Neural cell (in vitro differentiated cells): ENCODE measurements at regions not wholly inside any gene's neighbourhood (a gene's known extent, or its start where the extent isn't known, plus 50 kb on each side); places are given as distances from the start of the nearest gene placed in this dataset.

Experiments
- H2AFZ ChIP-seq: fragments of 200-600, 300-800 bp; sonication (generic), shearing (Covaris generic); 2 replicates; pipeline ENCODE4 v1.6.0; 2014; ENCODE audit warnings: low read depth, mild to moderate bottlenecking, antibody characterized with exemption, low read length, moderate library complexity
- H3F3A ChIP-seq: fragments of 200-600 bp; shearing (Covaris generic); 2 replicates; pipeline ENCODE4 v1.6.1; 2016; ENCODE audit warnings: mild to moderate bottlenecking, moderate library complexity, mixed read lengths, antibody characterized with exemption, low read length; ENCODE audit not compliant: insufficient read depth, poor library complexity, severe bottlenecking
- H3K27ac ChIP-seq: fragments of 200-600, 300-800 bp; sonication (generic), shearing (Covaris generic); 2 replicates; pipeline ENCODE4 v1.5.1; 2014; ENCODE audit warnings: mild to moderate bottlenecking, low read length, moderate library complexity
- H3K27me3 ChIP-seq: fragments of 300-800, 200-600 bp; sonication (generic), shearing (Covaris generic); 2 replicates; pipeline ENCODE4 v1.6.0; 2014; ENCODE audit warnings: mild to moderate bottlenecking, low read depth, low read length, moderate library complexity; ENCODE audit not compliant: insufficient read depth
- H3K36me3 ChIP-seq: fragments of 300-800, 200-600 bp; sonication (generic), shearing (Covaris generic); 2 replicates; pipeline ENCODE4 v1.5.1; 2014; ENCODE audit warnings: mild to moderate bottlenecking, antibody characterized with exemption, low read length, moderate library complexity; ENCODE audit not compliant: insufficient read depth
- H3K4me2 ChIP-seq: fragments of 300-800, 200-600 bp; sonication (generic), shearing (Covaris generic); 2 replicates; pipeline ENCODE4 v1.6.0; 2014; ENCODE audit warnings: mild to moderate bottlenecking, low read length
- H3K4me3 ChIP-seq: fragments of 300-800, 200-600 bp; sonication (generic), shearing (Covaris generic); 2 replicates; pipeline ENCODE4 v1.5.1; 2014; ENCODE audit warnings: mild to moderate bottlenecking, low read length, moderate library complexity
- H3K79me2 ChIP-seq: fragments of 200-600 bp; shearing (Covaris generic); replicated peaks from 2 replicates; pipeline ENCODE4 v1.6.0; 2014; ENCODE audit warnings: mild to moderate bottlenecking, low read length, moderate library complexity; ENCODE audit not compliant: insufficient read depth
- H3K9ac ChIP-seq: fragments of 300-800, 200-600 bp; sonication (generic), shearing (Covaris generic); 2 replicates; pipeline ENCODE4 v1.6.1; 2016; ENCODE audit warnings: mild to moderate bottlenecking, low read length, mixed read lengths
- H3K9me2 ChIP-seq: fragments of 200-600 bp; shearing (Covaris generic); 2 replicates; pipeline ENCODE4 v1.6.1; 2016; ENCODE audit warnings: mild to moderate bottlenecking, low read length, mixed read lengths; ENCODE audit not compliant: insufficient read depth
- H3K9me3 ChIP-seq: fragments of 200-600, 300-800 bp; sonication (generic), shearing (Covaris generic); 2 replicates; pipeline ENCODE4 v1.6.1; 2016; ENCODE audit warnings: mild to moderate bottlenecking, mixed run types, low read length, moderate library complexity, mixed read lengths
- H4K20me1 ChIP-seq: fragments of 200-600 bp; shearing (Covaris generic); 2 replicates; pipeline ENCODE4 v1.6.1; 2016; ENCODE audit warnings: mild to moderate bottlenecking, mixed run types; ENCODE audit not compliant: insufficient read depth
- EP300 ChIP-seq: fragments of 450-650 bp; conservative IDR thresholded peaks from 2 replicates; pipeline ENCODE4 v1.6.1; 2014; ENCODE audit warnings: antibody characterized with exemption, mild to moderate bottlenecking, moderate library complexity; ENCODE audit not compliant: poor library complexity, severe bottlenecking
- EZH2 ChIP-seq: fragments of 200-600, 300-800 bp; shearing (Covaris generic), sonication (generic); IDR thresholded peaks from 2 replicates; pipeline ENCODE4 v1.6.1; 2014; ENCODE audit warnings: antibody characterized with exemption, low read length, borderline replicate concordance, mild to moderate bottlenecking; ENCODE audit not compliant: insufficient read depth, poor library complexity, severe bottlenecking
- MXI1 ChIP-seq: fragments of 450-650 bp; conservative IDR thresholded peaks from 2 replicates; pipeline ENCODE4 v1.6.1; 2014; ENCODE audit warnings: antibody characterized with exemption, mild to moderate bottlenecking; ENCODE audit not compliant: poor library complexity, severe bottlenecking
- POLR2AphosphoS5 ChIP-seq: IDR thresholded peaks from 2 replicates; pipeline ENCODE4 v1.6.1; 2012
- RAD21 ChIP-seq: fragments of 450-650 bp; conservative IDR thresholded peaks from 2 replicates; pipeline ENCODE4 v1.6.1; 2014; ENCODE audit warnings: antibody characterized with exemption, mild to moderate bottlenecking, moderate library complexity
- SMC3 ChIP-seq: fragments of 450-650 bp; conservative IDR thresholded peaks from 2 replicates; pipeline ENCODE4 v1.6.1; 2014; ENCODE audit warnings: antibody characterized with exemption, mild to moderate bottlenecking, moderate library complexity; ENCODE audit not compliant: poor library complexity
- TAF1 ChIP-seq: IDR thresholded peaks from 2 replicates; pipeline ENCODE4 v1.6.1; 2012; ENCODE audit warnings: low read depth
- TF ChIP-seq, protein P1 (sequence below): fragments of 450-650 bp; IDR thresholded peaks from 2 replicates; pipeline ENCODE4 v1.5.1; 2014; ENCODE audit warnings: antibody characterized with exemption, mild to moderate bottlenecking, moderate library complexity; ENCODE audit not compliant: poor library complexity, severe bottlenecking
- TF ChIP-seq, protein P2 (sequence below): IDR thresholded peaks from 2 replicates; pipeline ENCODE4 v1.6.1; 2012; ENCODE audit warnings: borderline replicate concordance

DNA sequence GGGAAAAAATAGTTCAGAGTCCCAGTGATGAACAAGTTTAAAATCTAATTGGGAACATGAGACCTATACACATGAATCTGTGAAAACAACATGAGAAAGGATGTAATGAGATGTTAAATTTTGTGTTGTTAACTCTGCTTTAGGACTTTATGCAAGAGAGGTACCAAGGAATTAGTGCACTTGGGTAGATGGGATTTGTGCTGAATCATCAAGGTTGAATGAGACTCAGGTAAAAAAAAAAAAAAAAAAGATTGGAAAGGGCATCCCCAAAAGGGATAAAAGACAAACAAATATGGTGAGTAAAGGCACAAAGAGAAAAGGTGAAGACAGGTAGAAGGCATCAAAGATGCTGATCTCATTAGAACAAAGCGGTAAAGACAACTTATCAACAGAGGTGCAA is 644.4 kb downstream of the CBLN4 start (continued):
- TF ChIP-seq EZH2 = no peak
- TF ChIP-seq EP300 = no peak

DNA sequence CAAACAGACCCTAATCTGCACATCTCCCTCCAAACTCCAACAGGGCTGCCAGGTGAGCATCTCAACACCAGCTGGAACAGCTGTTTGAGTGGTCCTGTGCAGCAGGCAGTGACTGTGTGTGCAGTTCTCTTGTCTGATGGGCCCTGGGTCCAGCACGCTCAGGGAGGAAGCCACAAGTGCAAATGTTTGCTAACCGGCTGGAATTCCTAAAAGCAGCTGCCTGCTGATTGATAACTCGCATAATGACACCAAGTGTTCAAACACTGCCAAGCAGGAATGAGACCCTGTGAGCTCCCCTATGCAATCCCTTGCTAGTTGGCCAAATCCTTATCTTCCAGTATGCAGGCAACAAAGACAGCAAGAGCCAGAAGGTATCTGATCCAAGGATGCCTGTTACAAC is 650.6 kb downstream of the CBLN4 start:
- Histone ChIP-seq H3K4me3 (no peak overlapping the region), H3K4me2 (no peak overlapping the region), H4K20me1 (no peaks in the 10 kb centered on the region), H3K27ac (no peak overlapping the region), H3K9me3 (no peaks in the 10 kb centered on the region), H3F3A (no peaks in the 10 kb centered on the region), H2AFZ (no peak overlapping the region), H3K27me3 (no peaks in the 10 kb centered on the region), H3K79me2 (no peaks in the 10 kb centered on the region), H3K9me2 (no peaks in the 10 kb centered on the region), H3K9ac (no peak overlapping the region), H3K36me3 (no peaks in the 10 kb centered on the region)
- TF ChIP-seq TAF1 (no peak), EZH2 (no peak), POLR2AphosphoS5 (no peak), RAD21 (no peak), SMC3 (no peak), EP300 (no peak), MXI1 (no peak)
- TF ChIP-seq, protein P1, sequence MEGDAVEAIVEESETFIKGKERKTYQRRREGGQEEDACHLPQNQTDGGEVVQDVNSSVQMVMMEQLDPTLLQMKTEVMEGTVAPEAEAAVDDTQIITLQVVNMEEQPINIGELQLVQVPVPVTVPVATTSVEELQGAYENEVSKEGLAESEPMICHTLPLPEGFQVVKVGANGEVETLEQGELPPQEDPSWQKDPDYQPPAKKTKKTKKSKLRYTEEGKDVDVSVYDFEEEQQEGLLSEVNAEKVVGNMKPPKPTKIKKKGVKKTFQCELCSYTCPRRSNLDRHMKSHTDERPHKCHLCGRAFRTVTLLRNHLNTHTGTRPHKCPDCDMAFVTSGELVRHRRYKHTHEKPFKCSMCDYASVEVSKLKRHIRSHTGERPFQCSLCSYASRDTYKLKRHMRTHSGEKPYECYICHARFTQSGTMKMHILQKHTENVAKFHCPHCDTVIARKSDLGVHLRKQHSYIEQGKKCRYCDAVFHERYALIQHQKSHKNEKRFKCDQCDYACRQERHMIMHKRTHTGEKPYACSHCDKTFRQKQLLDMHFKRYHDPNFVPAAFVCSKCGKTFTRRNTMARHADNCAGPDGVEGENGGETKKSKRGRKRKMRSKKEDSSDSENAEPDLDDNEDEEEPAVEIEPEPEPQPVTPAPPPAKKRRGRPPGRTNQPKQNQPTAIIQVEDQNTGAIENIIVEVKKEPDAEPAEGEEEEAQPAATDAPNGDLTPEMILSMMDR = no peak
- TF ChIP-seq, protein P2, sequence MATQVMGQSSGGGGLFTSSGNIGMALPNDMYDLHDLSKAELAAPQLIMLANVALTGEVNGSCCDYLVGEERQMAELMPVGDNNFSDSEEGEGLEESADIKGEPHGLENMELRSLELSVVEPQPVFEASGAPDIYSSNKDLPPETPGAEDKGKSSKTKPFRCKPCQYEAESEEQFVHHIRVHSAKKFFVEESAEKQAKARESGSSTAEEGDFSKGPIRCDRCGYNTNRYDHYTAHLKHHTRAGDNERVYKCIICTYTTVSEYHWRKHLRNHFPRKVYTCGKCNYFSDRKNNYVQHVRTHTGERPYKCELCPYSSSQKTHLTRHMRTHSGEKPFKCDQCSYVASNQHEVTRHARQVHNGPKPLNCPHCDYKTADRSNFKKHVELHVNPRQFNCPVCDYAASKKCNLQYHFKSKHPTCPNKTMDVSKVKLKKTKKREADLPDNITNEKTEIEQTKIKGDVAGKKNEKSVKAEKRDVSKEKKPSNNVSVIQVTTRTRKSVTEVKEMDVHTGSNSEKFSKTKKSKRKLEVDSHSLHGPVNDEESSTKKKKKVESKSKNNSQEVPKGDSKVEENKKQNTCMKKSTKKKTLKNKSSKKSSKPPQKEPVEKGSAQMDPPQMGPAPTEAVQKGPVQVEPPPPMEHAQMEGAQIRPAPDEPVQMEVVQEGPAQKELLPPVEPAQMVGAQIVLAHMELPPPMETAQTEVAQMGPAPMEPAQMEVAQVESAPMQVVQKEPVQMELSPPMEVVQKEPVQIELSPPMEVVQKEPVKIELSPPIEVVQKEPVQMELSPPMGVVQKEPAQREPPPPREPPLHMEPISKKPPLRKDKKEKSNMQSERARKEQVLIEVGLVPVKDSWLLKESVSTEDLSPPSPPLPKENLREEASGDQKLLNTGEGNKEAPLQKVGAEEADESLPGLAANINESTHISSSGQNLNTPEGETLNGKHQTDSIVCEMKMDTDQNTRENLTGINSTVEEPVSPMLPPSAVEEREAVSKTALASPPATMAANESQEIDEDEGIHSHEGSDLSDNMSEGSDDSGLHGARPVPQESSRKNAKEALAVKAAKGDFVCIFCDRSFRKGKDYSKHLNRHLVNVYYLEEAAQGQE = no peak

DNA sequence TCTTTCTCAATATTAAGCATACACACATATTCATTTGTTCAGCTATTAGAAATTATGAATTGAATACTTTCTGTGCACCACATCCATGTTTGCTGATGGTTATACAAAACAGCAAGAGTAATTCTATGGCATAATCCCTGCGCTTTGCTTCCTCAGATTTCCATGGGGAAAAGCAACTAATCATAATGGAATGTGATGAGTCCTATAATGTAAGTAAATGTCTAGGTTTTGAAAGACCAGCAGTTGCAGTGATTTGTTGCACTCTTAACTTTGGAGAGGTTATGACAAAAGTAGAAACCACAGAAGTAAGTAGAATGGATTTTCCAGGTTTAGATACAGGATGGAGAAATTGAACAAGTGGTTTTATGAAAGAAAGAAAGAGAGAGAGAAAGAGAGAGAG is 652.1 kb downstream of the CBLN4 start:
- Histone ChIP-seq H3F3A (no peaks in the 10 kb centered on the region), H3K9me2 (no peaks in the 10 kb centered on the region), H3K27me3 (no peaks in the 10 kb centered on the region), H3K4me3 (no peak overlapping the region), H3K27ac (no peak overlapping the region), H4K20me1 (no peaks in the 10 kb centered on the region), H3K9ac (no peak overlapping the region), H2AFZ (no peak overlapping the region), H3K79me2 (no peaks in the 10 kb centered on the region), H3K36me3 (no peaks in the 10 kb centered on the region), H3K9me3 (no peaks in the 10 kb centered on the region), H3K4me2 (no peak overlapping the region)
- no peak for TF ChIP-seq EP300
- TF ChIP-seq, protein P2 = no peak
- no peak for TF ChIP-seq RAD21
- no peak for TF ChIP-seq TAF1
